ENCODE measurements at regions not wholly inside any gene's neighbourhood (a gene's known extent, or its start where the extent isn't known, plus 50 kb on each side); places are given as distances from the start of the nearest gene placed in this dataset.
"Not testable (repeated sequence)": the region's sequence is repeated elsewhere in the genome, so short reads cannot be mapped to it uniquely, and the experiment has no call there.

- Mint-ChIP-seq H3K36me3 (no peaks in the 10 kb centered on the region), H3K9me3 (peaks cover 4% of the 10 kb centered on the region), H3K4me1 (ENCODE audit: low read depth in 2 of 2) (no peaks in the 10 kb centered on the region), H3K27me3 (peaks cover 29 to 33% of the 10 kb centered on the region in 2 donors), H3K27ac (no peak overlapping the region), H3K4me3 (no peak overlapping the region)
- DNase-seq (ENCODE audit: low spot score), result no peak
- no peak for ATAC-seq
Measured at GRCh38 chr6:152811785-152812184, 61.2 kb downstream of the VIP start.

- peaks cover 4% of the 10 kb centered on the region for H3K9me3 Mint-ChIP-seq
- DNase-seq (ENCODE audit: low spot score) (no peak), ATAC-seq (no peak)
- no peaks in the 10 kb centered on the region for H3K4me1 Mint-ChIP-seq (ENCODE audit: low read depth in 2 of 2)
- H3K27ac Mint-ChIP-seq, result no peak overlapping the region
- peaks cover 25 to 27% of the 10 kb centered on the region in 2 donors for H3K27me3 Mint-ChIP-seq
- H3K4me3 Mint-ChIP-seq, result no peak overlapping the region
- no peaks in the 10 kb centered on the region for H3K36me3 Mint-ChIP-seq
Measured at GRCh38 chr6:152815230-152815872, 64.8 kb downstream of the VIP start.

GRCh38 chr6:152816055-152816454, 65.5 kb downstream of the VIP start:
- Mint-ChIP-seq H3K27ac (no peak overlapping the region), H3K27me3 (peaks cover 22 to 23% of the 10 kb centered on the region in 2 donors), H3K4me3 (no peak overlapping the region), H3K4me1 (ENCODE audit: low read depth in 2 of 2) (no peaks in the 10 kb centered on the region), H3K9me3 (peaks cover 4% of the 10 kb centered on the region), H3K36me3 (no peaks in the 10 kb centered on the region)
- no peak for ATAC-seq
- DNase-seq (ENCODE audit: low spot score), result no peak

GRCh38 chr6:152821525-152821924, 70.9 kb downstream of the VIP start:
- Mint-ChIP-seq H3K36me3 (no peaks in the 10 kb centered on the region), H3K9me3 (no peaks in the 10 kb centered on the region), H3K4me1 (ENCODE audit: low read depth in 2 of 2) (no peaks in the 10 kb centered on the region), H3K27ac (no peak overlapping the region), H3K27me3 (peaks cover 9 to 21% of the 10 kb centered on the region in 2 donors), H3K4me3 (no peak overlapping the region)
- ATAC-seq (no peak), DNase-seq (ENCODE audit: low spot score) (no peak)

GRCh38 chr6:152824666-152825065, 74.1 kb downstream of the VIP start:
- Mint-ChIP-seq H3K4me1 (ENCODE audit: low read depth in 2 of 2) (no peaks in the 10 kb centered on the region), H3K4me3 (no peak overlapping the region), H3K9me3 (no peaks in the 10 kb centered on the region), H3K27me3 (peaks cover 6 to 12% of the 10 kb centered on the region in 2 donors), H3K27ac (no peak overlapping the region), H3K36me3 (no peaks in the 10 kb centered on the region)
- no peak for ATAC-seq
- DNase-seq (ENCODE audit: low spot score), result no peak

- ATAC-seq (no peak), DNase-seq (ENCODE audit: low spot score) (no peak)
- H3K27me3 Mint-ChIP-seq, result peaks cover 3 to 6% of the 10 kb centered on the region in 2 donors
- H3K27ac Mint-ChIP-seq, result no peak overlapping the region
- H3K4me1 Mint-ChIP-seq (ENCODE audit: low read depth in 2 of 2), result no peaks in the 10 kb centered on the region
- H3K36me3 Mint-ChIP-seq, result no peaks in the 10 kb centered on the region
- H3K9me3 Mint-ChIP-seq, result no peaks in the 10 kb centered on the region
- no peak overlapping the region for H3K4me3 Mint-ChIP-seq
Measured at GRCh38 chr6:152828431-152828830, 77.8 kb downstream of the VIP start.

- not testable (repeated sequence) for H3K27ac Mint-ChIP-seq; ATAC-seq; H3K9me3 Mint-ChIP-seq; H3K4me1 Mint-ChIP-seq (ENCODE audit: low read depth in 2 of 2); H3K36me3 Mint-ChIP-seq; DNase-seq (ENCODE audit: low spot score); H3K4me3 Mint-ChIP-seq
- peaks cover 6 to 17% of the 10 kb centered on the region in 2 donors for H3K27me3 Mint-ChIP-seq
Measured at GRCh38 chr6:152834366-152834765, 83.8 kb downstream of the VIP start.

- Mint-ChIP-seq H3K27me3 (peaks cover 12 to 22% of the 10 kb centered on the region in 2 donors), H3K36me3 (no peaks in the 10 kb centered on the region), H3K4me1 (ENCODE audit: low read depth in 2 of 2) (no peaks in the 10 kb centered on the region), H3K27ac (no peak overlapping the region), H3K9me3 (no peaks in the 10 kb centered on the region), H3K4me3 (no peak overlapping the region)
- no peak for ATAC-seq
- DNase-seq (ENCODE audit: low spot score), result no peak
Measured at GRCh38 chr6:152836523-152836922, 85.9 kb downstream of the VIP start.

- no peaks in the 10 kb centered on the region for H3K9me3 Mint-ChIP-seq
- H3K27me3 Mint-ChIP-seq, result peaks cover 18 to 45% of the 10 kb centered on the region in 2 donors
- no peak overlapping the region for H3K4me3 Mint-ChIP-seq
- no peaks in the 10 kb centered on the region for H3K4me1 Mint-ChIP-seq (ENCODE audit: low read depth in 2 of 2)
- ATAC-seq, result no peak
- no peak overlapping the region for H3K27ac Mint-ChIP-seq
- H3K36me3 Mint-ChIP-seq, result no peaks in the 10 kb centered on the region
- no peak for DNase-seq (ENCODE audit: low spot score)
Measured at GRCh38 chr6:152845421-152845820, 94.8 kb downstream of the VIP start.

- Mint-ChIP-seq H3K4me3 (no peak overlapping the region), H3K36me3 (no peaks in the 10 kb centered on the region), H3K27me3 (peaks cover 16 to 47% of the 10 kb centered on the region in 2 donors), H3K27ac (no peak overlapping the region), H3K9me3 (no peaks in the 10 kb centered on the region), H3K4me1 (ENCODE audit: low read depth in 2 of 2) (no peaks in the 10 kb centered on the region)
- no peak for ATAC-seq
- no peak for DNase-seq (ENCODE audit: low spot score)
Measured at GRCh38 chr6:152846825-152847224, 96.2 kb downstream of the VIP start.

GRCh38 chr6:152848919-152849318, 98.3 kb downstream of the VIP start:
- ATAC-seq (no peak), DNase-seq (ENCODE audit: low spot score) (no peak)
- Mint-ChIP-seq H3K4me1 (ENCODE audit: low read depth in 2 of 2) (no peaks in the 10 kb centered on the region), H3K4me3 (no peak overlapping the region), H3K36me3 (no peaks in the 10 kb centered on the region), H3K9me3 (no peaks in the 10 kb centered on the region), H3K27me3 (peaks cover 23 to 51% of the 10 kb centered on the region in 2 donors), H3K27ac (no peak overlapping the region)

GRCh38 chr6:152854086-152854795, 103.6 kb downstream of the VIP start:
- H3K27ac Mint-ChIP-seq, result no peak overlapping the region
- no peaks in the 10 kb centered on the region for H3K4me1 Mint-ChIP-seq (ENCODE audit: low read depth in 2 of 2)
- DNase-seq (ENCODE audit: low spot score) (no peak), ATAC-seq (no peak)
- no peak overlapping the region for H3K4me3 Mint-ChIP-seq
- peaks cover 20 to 36% of the 10 kb centered on the region in 2 donors for H3K27me3 Mint-ChIP-seq
- no peaks in the 10 kb centered on the region for H3K36me3 Mint-ChIP-seq
- no peaks in the 10 kb centered on the region for H3K9me3 Mint-ChIP-seq

GRCh38 chr6:152858141-152858540, 107.5 kb downstream of the VIP start:
- ATAC-seq (no peak), DNase-seq (ENCODE audit: low spot score) (no peak)
- Mint-ChIP-seq H3K4me1 (ENCODE audit: low read depth in 2 of 2) (no peaks in the 10 kb centered on the region), H3K27me3 (peaks cover 24 to 39% of the 10 kb centered on the region in 2 donors), H3K36me3 (no peaks in the 10 kb centered on the region), H3K9me3 (no peaks in the 10 kb centered on the region), H3K27ac (no peak overlapping the region), H3K4me3 (no peak overlapping the region)

- H3K4me1 Mint-ChIP-seq (ENCODE audit: low read depth in 2 of 2), result no peaks in the 10 kb centered on the region
- no peaks in the 10 kb centered on the region for H3K36me3 Mint-ChIP-seq
- no peak overlapping the region for H3K4me3 Mint-ChIP-seq
- no peaks in the 10 kb centered on the region for H3K9me3 Mint-ChIP-seq
- peaks cover 21 to 34% of the 10 kb centered on the region in 2 donors for H3K27me3 Mint-ChIP-seq
- H3K27ac Mint-ChIP-seq, result no peak overlapping the region
- DNase-seq (ENCODE audit: low spot score), result no peak
- no peak for ATAC-seq
Measured at GRCh38 chr6:152859225-152859624, 108.6 kb downstream of the VIP start.
